A549 (cell line): ENCODE measurements at regions not wholly inside any gene's neighbourhood (a gene's known extent, or its start where the extent isn't known, plus 50 kb on each side); places are given as distances from the start of the nearest gene placed in this dataset.

ENCODE experiments used
- ATAC-seq, 2 experiments: fragments of 200-7000 bp in 1 of 2; fragments of >200 bp in 1 of 2; cut with Nextera tagmentation in 1 of 2; cut with Tn5 transposase in 1 of 2; 3 replicates each; pipeline versions ENCODE4 v1.8.0 to v1.9.1; 2018 to 2020; ENCODE audit warnings: mild to moderate bottlenecking in 1 of 2, moderate library complexity in 1 of 2
- CTCF ChIA-PET: fragments of 300-600 bp; sonication (Branson Sonifier 250); formaldehyde crosslinking; extraction: SDS; loops from one replicate; lab custom pipeline; 2021; ENCODE audit warnings: antibody characterized with exemption, inconsistent platforms; lab: Yijun Ruan, JAX
- POLR2A ChIA-PET: fragments of 350-600 bp; formaldehyde crosslinking; extraction: SDS; loops from one replicate; lab custom pipeline; 2021; ENCODE audit warnings: antibody characterized with exemption, inconsistent platforms; lab: Yijun Ruan, JAX
- DNase-seq, 2 experiments: peaks; one replicate each; pipeline versions ENCODE4 v3.0.0 to v3.0.0-alpha.2; 2011 to 2016; ENCODE audit warnings: low read depth in 1 of 2, low spot score in 1 of 2
- FAIRE-seq: peaks from 2 replicates; lab custom pipeline; 2011; peaks lifted over from hg19 to GRCh38; lab: Jason Lieb, UNC
- H3K27ac ChIP-seq, 2 experiments: fragments of >200 bp; sonication (Bioruptor Twin); formaldehyde crosslinking; 3 replicates each; pipeline ENCODE4 v1.5.1; 2016 to 2017
- H3K4me1 ChIP-seq: fragments of >200 bp; sonication (Bioruptor Twin); formaldehyde crosslinking; 3 replicates; pipeline ENCODE4 v1.6.1; 2016
- H3K4me2 ChIP-seq: fragments of >200 bp; sonication (Bioruptor Twin); formaldehyde crosslinking; 3 replicates; pipeline ENCODE4 v1.6.1; 2016
- H3K4me3 ChIP-seq: fragments of >200 bp; sonication (Bioruptor Twin); formaldehyde crosslinking; 3 replicates; pipeline ENCODE4 v1.5.1; 2016
- H3K9me3 ChIP-seq: fragments of >200 bp; sonication (Bioruptor Twin); formaldehyde crosslinking; 3 replicates; pipeline ENCODE4 v1.6.1; 2016
- ATOH8 ChIP-seq: fragments of 250-450 bp; sonication (Bioruptor Pico); IDR thresholded peaks from 2 replicates; pipeline ENCODE4 v1.5.0; 2020; ENCODE audit warnings: low read depth, mild to moderate bottlenecking, moderate library complexity
- BHLHE40 ChIP-seq: IDR thresholded peaks from 2 replicates; pipeline ENCODE4 v1.6.1; 2012; ENCODE audit warnings: low read depth, low read length, inconsistent platforms
- CBX2 ChIP-seq: fragments of 200-600 bp; sonication (generic); IDR thresholded peaks from 2 replicates; pipeline ENCODE4 v1.6.1; 2016; ENCODE audit warnings: low read depth, mild to moderate bottlenecking, borderline replicate concordance
- CBX8 ChIP-seq: fragments of 200-600 bp; sonication (generic); IDR thresholded peaks from 2 replicates; pipeline ENCODE4 v1.6.1; 2016
- CEBPB ChIP-seq, 2 experiments: fragments of >200 bp in 1 of 2; sonication (Bioruptor Twin) in 1 of 2; formaldehyde crosslinking in 1 of 2; IDR thresholded peaks; 2 replicates each; pipeline ENCODE4 v1.6.1; 2012 to 2016
- CHD2 ChIP-seq: fragments of 150-350 bp; IDR thresholded peaks from 2 replicates; pipeline ENCODE4 v1.6.1; 2014; ENCODE audit warnings: low read length; ENCODE audit not compliant: partially characterized antibody
- CHD4 ChIP-seq: fragments of 200-600 bp; sonication (generic); IDR thresholded peaks from 2 replicates; pipeline ENCODE4 v1.6.1; 2016; ENCODE audit warnings: antibody characterized with exemption, mild to moderate bottlenecking, borderline replicate concordance
- E2F6 ChIP-seq: IDR thresholded peaks from 2 replicates; pipeline ENCODE4 v1.6.1; 2012; ENCODE audit warnings: low read depth, borderline replicate concordance
- ELK1 ChIP-seq: fragments of 150-350 bp; IDR thresholded peaks from 2 replicates; pipeline ENCODE4 v1.6.1; 2014; ENCODE audit warnings: low read depth, mild to moderate bottlenecking, low read length
- FOSL2 ChIP-seq, 2 experiments: fragments of 450-650 bp in 1 of 2; fragments of >200 bp in 1 of 2; sonication (Bioruptor Twin) in 1 of 2; formaldehyde crosslinking; IDR thresholded peaks; 2 replicates each; pipeline versions ENCODE4 v1.5.0 to v1.6.1; 2016 to 2020; ENCODE audit warnings: mild to moderate bottlenecking in 1 of 2, moderate library complexity in 1 of 2
- HDAC2 ChIP-seq: fragments of 200-600 bp; sonication (generic); IDR thresholded peaks from 2 replicates; pipeline ENCODE4 v1.6.1; 2016
- HEYL ChIP-seq: fragments of 250-450 bp; sonication (Bioruptor Pico); IDR thresholded peaks from 2 replicates; pipeline ENCODE4 v1.8.0; 2021; ENCODE audit warnings: mild to moderate bottlenecking, moderate library complexity
- HMGXB4 ChIP-seq: fragments of 250-450 bp; sonication (Bioruptor Pico); IDR thresholded peaks from 2 replicates; pipeline ENCODE4 v1.5.0; 2021; ENCODE audit warnings: mild to moderate bottlenecking, moderate library complexity, borderline replicate concordance
- JUN ChIP-seq, 2 experiments: fragments of >200 bp; sonication (Bioruptor Twin); formaldehyde crosslinking; IDR thresholded peaks; 2 replicates in 1 of 2; 3 replicates in 1 of 2; pipeline ENCODE4 v1.6.1; 2016 to 2017
- JUNB ChIP-seq: fragments of >200 bp; sonication (Bioruptor Twin); formaldehyde crosslinking; IDR thresholded peaks from 2 replicates; pipeline ENCODE4 v1.6.1; 2016
- KDM5A ChIP-seq: fragments of 200-600 bp; sonication (generic); IDR thresholded peaks from 2 replicates; pipeline ENCODE4 v1.6.1; 2016; ENCODE audit warnings: antibody characterized with exemption, mild to moderate bottlenecking
- MAZ ChIP-seq: fragments of 150-350 bp; IDR thresholded peaks from 2 replicates; pipeline ENCODE4 v1.6.1; 2014; ENCODE audit warnings: antibody characterized with exemption, low read depth, low read length, borderline replicate concordance
- MYC ChIP-seq: IDR thresholded peaks from 2 replicates; pipeline ENCODE4 v1.6.1; 2012; ENCODE audit warnings: mild to moderate bottlenecking, inconsistent platforms, low read length, improper control_type of control experiment, borderline replicate concordance
- PBX3 ChIP-seq: IDR thresholded peaks from 2 replicates; pipeline ENCODE4 v1.6.1; 2012
- PHF8 ChIP-seq: fragments of 200-600 bp; sonication (generic); IDR thresholded peaks from 2 replicates; pipeline ENCODE4 v1.6.1; 2016; ENCODE audit warnings: low read depth, mild to moderate bottlenecking, antibody characterized with exemption, moderate library complexity, borderline replicate concordance
- POLR2A ChIP-seq: IDR thresholded peaks from 2 replicates; pipeline ENCODE4 v1.6.1; 2012; ENCODE audit warnings: mild to moderate bottlenecking, low read length
- POLR2AphosphoS2 ChIP-seq: conservative IDR thresholded peaks from 2 replicates; pipeline ENCODE4 v1.6.1; 2012; ENCODE audit warnings: low read length, improper control_type of control experiment, inconsistent platforms
- RARB ChIP-seq: fragments of 250-450 bp; sonication (Bioruptor Pico); IDR thresholded peaks from 2 replicates; pipeline ENCODE4 v1.8.0; 2021; ENCODE audit warnings: mild to moderate bottlenecking, moderate library complexity
- SMC3 ChIP-seq: fragments of >200 bp; sonication (Bioruptor Twin); formaldehyde crosslinking; IDR thresholded peaks from 3 replicates; pipeline ENCODE4 v1.6.1; 2018; ENCODE audit warnings: inconsistent platforms
- ZNF302 ChIP-seq: fragments of 250-450 bp; sonication (Bioruptor Pico); IDR thresholded peaks from 2 replicates; pipeline ENCODE4 v1.9.0; 2021; ENCODE audit warnings: inconsistent platforms, mild to moderate bottlenecking, moderate library complexity
- WGBS: methylation state at CpG from one replicate; pipeline ENCODE4 v1.1.6; 2017; ENCODE audit errors: missing lambda C conversion rate; 5-methylcytosine and 5-hydroxymethylcytosine counted together

- no peak for FAIRE-seq
- H3K4me3 ChIP-seq, result no peak overlapping the region
- TF ChIP-seq RARB (CRISPR knock-in tag) (no peak), HDAC2 (no peak), HEYL (CRISPR knock-in tag) (no peak), PHF8 (no peak), MAZ (no peak), E2F6 (no peak), CBX8 (no peak), FOSL2 (IDR thresholded peaks at IDR 0.05) (no peak), FOSL2 (CRISPR knock-in tag; IDR thresholded peaks at IDR 0.05) (no peak), PBX3 (no peak), CHD2 (no peak)
- TF ChIP-seq, all 56 proteins: peak for 0
- POLR2A ChIA-PET, result no interaction called here
- no peak for DNase-seq
- CTCF ChIA-PET, result no interaction called here
- ATAC-seq, result no peak
- Histone ChIP-seq H3K27ac (no peak overlapping the region), H3K4me1 (no peaks in the 10 kb centered on the region), H3K9me3 (no peaks in the 10 kb centered on the region), H3K4me2 (no peak overlapping the region)
- WGBS, result 0% methylated on average over 1 of the region's 4 CpGs
These were observed 211.1 kb upstream of the C21orf91 start for GRCh38 chr21:18030248-18030647.

GRCh38 chr21:18026359-18026758 is 207.2 kb upstream of the C21orf91 start:
- WGBS, result 0% methylated on average over 1 of the region's 1 CpG
- DNase-seq (no peak), ATAC-seq (no peak), FAIRE-seq (no peak)
- TF ChIP-seq JUN (IDR thresholded peaks at IDR 0.05) (no peak), POLR2A (no peak), CEBPB (IDR thresholded peaks at IDR 0.05) (no peak), MAZ (no peak), JUNB (no peak), ATOH8 (CRISPR knock-in tag) (no peak), POLR2AphosphoS2 (no peak), HMGXB4 (CRISPR knock-in tag) (no peak), PHF8 (no peak), ZNF302 (CRISPR knock-in tag) (no peak), MYC (no peak)
- Histone ChIP-seq H3K4me3 (no peak overlapping the region), H3K4me1 (no peaks in the 10 kb centered on the region), H3K9me3 (no peaks in the 10 kb centered on the region), H3K27ac (no peak overlapping the region), H3K4me2 (no peak overlapping the region)
- ChIA-PET POLR2A (no interaction called here), CTCF (no interaction called here)

- CTCF ChIA-PET, result no interaction called here
- ATAC-seq, result no peak
- 0% methylated on average over 2 of the region's 2 CpGs for WGBS
These were observed 204.6 kb upstream of the C21orf91 start for GRCh38 chr21:18023711-18024110.

More at GRCh38 chr21:18023711-18024110, 204.6 kb upstream of the C21orf91 start:
- H3K4me2 ChIP-seq, result no peak overlapping the region
- POLR2A ChIA-PET, result no interaction called here
- H3K4me3 ChIP-seq, result no peak overlapping the region
- no peak overlapping the region for H3K27ac ChIP-seq
- H3K9me3 ChIP-seq, result no peaks in the 10 kb centered on the region
- TF ChIP-seq ZNF302 (CRISPR knock-in tag) (no peak), CHD4 (no peak), BHLHE40 (no peak), KDM5A (no peak), PBX3 (no peak), ELK1 (no peak), FOSL2 (IDR thresholded peaks at IDR 0.05) (no peak), FOSL2 (CRISPR knock-in tag; IDR thresholded peaks at IDR 0.05) (no peak), PHF8 (no peak), CBX2 (no peak), SMC3 (no peak)
- DNase-seq, result no peak
- no peaks in the 10 kb centered on the region for H3K4me1 ChIP-seq
- no peak for FAIRE-seq
